ENCODE measurements at regions not wholly inside any gene's neighbourhood (a gene's known extent, or its start where the extent isn't known, plus 50 kb on each side); places are given as distances from the start of the nearest gene placed in this dataset.

DNA sequence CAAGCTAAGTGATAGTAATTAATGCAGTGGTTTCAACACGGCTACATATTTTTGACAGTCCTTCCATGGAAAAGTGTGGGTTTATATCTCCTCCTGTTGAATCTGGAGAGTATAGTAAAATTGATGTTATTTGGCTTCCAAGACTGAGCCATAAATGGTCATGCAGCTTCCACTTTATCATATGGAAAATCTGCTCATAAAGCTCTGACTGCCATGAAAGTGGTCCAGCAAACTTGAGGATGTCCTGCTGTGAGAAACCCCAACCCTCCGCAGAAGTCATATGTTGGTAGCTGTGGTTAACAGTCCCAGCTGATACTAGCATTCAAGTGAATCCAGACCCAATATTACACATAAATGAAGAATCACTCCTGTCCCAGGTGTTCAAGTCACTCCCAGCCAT lies 378.3 kb downstream of the KCTD16 start:
- TF ChIP-seq ISL1 (CRISPR knock-in tag; IDR thresholded peaks at IDR 0.05): no peak
- no peak for TF ChIP-seq TOX (CRISPR knock-in tag; IDR thresholded peaks at IDR 0.05; ENCODE audit: borderline replicate concordance)
- TF ChIP-seq, protein P1, sequence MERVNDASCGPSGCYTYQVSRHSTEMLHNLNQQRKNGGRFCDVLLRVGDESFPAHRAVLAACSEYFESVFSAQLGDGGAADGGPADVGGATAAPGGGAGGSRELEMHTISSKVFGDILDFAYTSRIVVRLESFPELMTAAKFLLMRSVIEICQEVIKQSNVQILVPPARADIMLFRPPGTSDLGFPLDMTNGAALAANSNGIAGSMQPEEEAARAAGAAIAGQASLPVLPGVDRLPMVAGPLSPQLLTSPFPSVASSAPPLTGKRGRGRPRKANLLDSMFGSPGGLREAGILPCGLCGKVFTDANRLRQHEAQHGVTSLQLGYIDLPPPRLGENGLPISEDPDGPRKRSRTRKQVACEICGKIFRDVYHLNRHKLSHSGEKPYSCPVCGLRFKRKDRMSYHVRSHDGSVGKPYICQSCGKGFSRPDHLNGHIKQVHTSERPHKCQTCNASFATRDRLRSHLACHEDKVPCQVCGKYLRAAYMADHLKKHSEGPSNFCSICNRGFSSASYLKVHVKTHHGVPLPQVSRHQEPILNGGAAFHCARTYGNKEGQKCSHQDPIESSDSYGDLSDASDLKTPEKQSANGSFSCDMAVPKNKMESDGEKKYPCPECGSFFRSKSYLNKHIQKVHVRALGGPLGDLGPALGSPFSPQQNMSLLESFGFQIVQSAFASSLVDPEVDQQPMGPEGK (CRISPR knock-in tag; IDR thresholded peaks at IDR 0.05; ENCODE audit: borderline replicate concordance): no peak
- TF ChIP-seq ZNF70 (CRISPR knock-in tag; IDR thresholded peaks at IDR 0.05): no peak
- TF ChIP-seq RARB (CRISPR knock-in tag; IDR thresholded peaks at IDR 0.05): no peak
- TF ChIP-seq, protein P2, sequence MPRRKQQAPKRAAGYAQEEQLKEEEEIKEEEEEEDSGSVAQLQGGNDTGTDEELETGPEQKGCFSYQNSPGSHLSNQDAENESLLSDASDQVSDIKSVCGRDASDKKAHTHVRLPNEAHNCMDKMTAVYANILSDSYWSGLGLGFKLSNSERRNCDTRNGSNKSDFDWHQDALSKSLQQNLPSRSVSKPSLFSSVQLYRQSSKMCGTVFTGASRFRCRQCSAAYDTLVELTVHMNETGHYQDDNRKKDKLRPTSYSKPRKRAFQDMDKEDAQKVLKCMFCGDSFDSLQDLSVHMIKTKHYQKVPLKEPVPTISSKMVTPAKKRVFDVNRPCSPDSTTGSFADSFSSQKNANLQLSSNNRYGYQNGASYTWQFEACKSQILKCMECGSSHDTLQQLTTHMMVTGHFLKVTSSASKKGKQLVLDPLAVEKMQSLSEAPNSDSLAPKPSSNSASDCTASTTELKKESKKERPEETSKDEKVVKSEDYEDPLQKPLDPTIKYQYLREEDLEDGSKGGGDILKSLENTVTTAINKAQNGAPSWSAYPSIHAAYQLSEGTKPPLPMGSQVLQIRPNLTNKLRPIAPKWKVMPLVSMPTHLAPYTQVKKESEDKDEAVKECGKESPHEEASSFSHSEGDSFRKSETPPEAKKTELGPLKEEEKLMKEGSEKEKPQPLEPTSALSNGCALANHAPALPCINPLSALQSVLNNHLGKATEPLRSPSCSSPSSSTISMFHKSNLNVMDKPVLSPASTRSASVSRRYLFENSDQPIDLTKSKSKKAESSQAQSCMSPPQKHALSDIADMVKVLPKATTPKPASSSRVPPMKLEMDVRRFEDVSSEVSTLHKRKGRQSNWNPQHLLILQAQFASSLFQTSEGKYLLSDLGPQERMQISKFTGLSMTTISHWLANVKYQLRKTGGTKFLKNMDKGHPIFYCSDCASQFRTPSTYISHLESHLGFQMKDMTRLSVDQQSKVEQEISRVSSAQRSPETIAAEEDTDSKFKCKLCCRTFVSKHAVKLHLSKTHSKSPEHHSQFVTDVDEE (CRISPR knock-in tag; IDR thresholded peaks at IDR 0.05): no peak
- TF ChIP-seq ZFP3 (CRISPR knock-in tag; IDR thresholded peaks at IDR 0.05): no peak
- no peak for TF ChIP-seq ZC3H10 (CRISPR knock-in tag; IDR thresholded peaks at IDR 0.05)
- TF ChIP-seq, protein P3, sequence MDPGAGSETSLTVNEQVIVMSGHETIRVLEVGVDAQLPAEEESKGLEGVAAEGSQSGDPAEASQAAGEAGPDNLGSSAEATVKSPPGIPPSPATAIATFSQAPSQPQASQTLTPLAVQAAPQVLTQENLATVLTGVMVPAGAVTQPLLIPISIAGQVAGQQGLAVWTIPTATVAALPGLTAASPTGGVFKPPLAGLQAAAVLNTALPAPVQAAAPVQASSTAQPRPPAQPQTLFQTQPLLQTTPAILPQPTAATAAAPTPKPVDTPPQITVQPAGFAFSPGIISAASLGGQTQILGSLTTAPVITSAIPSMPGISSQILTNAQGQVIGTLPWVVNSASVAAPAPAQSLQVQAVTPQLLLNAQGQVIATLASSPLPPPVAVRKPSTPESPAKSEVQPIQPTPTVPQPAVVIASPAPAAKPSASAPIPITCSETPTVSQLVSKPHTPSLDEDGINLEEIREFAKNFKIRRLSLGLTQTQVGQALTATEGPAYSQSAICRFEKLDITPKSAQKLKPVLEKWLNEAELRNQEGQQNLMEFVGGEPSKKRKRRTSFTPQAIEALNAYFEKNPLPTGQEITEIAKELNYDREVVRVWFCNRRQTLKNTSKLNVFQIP (CRISPR knock-in tag; IDR thresholded peaks at IDR 0.05; ENCODE audit: borderline replicate concordance, low read depth): no peak
- TF ChIP-seq ZNF8 (CRISPR knock-in tag; IDR thresholded peaks at IDR 0.05): no peak
- TF ChIP-seq, protein P4, sequence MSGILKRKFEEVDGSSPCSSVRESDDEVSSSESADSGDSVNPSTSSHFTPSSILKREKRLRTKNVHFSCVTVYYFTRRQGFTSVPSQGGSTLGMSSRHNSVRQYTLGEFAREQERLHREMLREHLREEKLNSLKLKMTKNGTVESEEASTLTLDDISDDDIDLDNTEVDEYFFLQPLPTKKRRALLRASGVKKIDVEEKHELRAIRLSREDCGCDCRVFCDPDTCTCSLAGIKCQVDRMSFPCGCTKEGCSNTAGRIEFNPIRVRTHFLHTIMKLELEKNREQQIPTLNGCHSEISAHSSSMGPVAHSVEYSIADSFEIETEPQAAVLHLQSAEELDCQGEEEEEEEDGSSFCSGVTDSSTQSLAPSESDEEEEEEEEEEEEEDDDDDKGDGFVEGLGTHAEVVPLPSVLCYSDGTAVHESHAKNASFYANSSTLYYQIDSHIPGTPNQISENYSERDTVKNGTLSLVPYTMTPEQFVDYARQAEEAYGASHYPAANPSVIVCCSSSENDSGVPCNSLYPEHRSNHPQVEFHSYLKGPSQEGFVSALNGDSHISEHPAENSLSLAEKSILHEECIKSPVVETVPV (CRISPR knock-in tag; IDR thresholded peaks at IDR 0.05): no peak
- no peak for TF ChIP-seq SNAI2 (CRISPR knock-in tag; IDR thresholded peaks at IDR 0.05)
- TF ChIP-seq, protein P5, sequence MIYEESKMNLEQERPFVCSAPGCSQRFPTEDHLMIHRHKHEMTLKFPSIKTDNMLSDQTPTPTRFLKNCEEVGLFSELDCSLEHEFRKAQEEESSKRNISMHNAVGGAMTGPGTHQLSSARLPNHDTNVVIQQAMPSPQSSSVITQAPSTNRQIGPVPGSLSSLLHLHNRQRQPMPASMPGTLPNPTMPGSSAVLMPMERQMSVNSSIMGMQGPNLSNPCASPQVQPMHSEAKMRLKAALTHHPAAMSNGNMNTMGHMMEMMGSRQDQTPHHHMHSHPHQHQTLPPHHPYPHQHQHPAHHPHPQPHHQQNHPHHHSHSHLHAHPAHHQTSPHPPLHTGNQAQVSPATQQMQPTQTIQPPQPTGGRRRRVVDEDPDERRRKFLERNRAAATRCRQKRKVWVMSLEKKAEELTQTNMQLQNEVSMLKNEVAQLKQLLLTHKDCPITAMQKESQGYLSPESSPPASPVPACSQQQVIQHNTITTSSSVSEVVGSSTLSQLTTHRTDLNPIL (CRISPR knock-in tag; IDR thresholded peaks at IDR 0.05; ENCODE audit: low read depth): no peak
- no peak for TF ChIP-seq PPARA (CRISPR knock-in tag; IDR thresholded peaks at IDR 0.05; ENCODE audit: borderline replicate concordance)
